IMR-90 (cell line): ENCODE measurements at regions not wholly inside any gene's neighbourhood (a gene's known extent, or its start where the extent isn't known, plus 50 kb on each side); places are given as distances from the start of the nearest gene placed in this dataset.

Source experiments
- BHLHE40 ChIP-seq: fragments of 150-350 bp; IDR thresholded peaks from 2 replicates; pipeline ENCODE4 v1.6.1; 2016; ENCODE audit warnings: mild to moderate bottlenecking, low read depth, low read length
- CEBPB ChIP-seq: IDR thresholded peaks from 2 replicates; pipeline ENCODE4 v1.6.1; 2012; ENCODE audit warnings: low read depth, low read length, improper control_type of control experiment
- CTCF ChIP-seq: conservative IDR thresholded peaks from 2 replicates; pipeline ENCODE4 v1.5.1; 2012; ENCODE audit warnings: mild to moderate bottlenecking, low read depth, low read length, improper control_type of control experiment
- FOS ChIP-seq: fragments of 150-350 bp; IDR thresholded peaks from 2 replicates; pipeline ENCODE4 v1.6.1; 2016; ENCODE audit warnings: low read depth, low read length
- MAFK ChIP-seq: IDR thresholded peaks from 2 replicates; pipeline ENCODE4 v1.6.1; 2012; ENCODE audit warnings: low read depth, low read length, improper control_type of control experiment
- MAZ ChIP-seq: IDR thresholded peaks from 2 replicates; pipeline ENCODE4 v1.6.1; 2012; ENCODE audit warnings: low read depth, mild to moderate bottlenecking, low read length, improper control_type of control experiment, moderate library complexity, borderline replicate concordance
- MXI1 ChIP-seq: IDR thresholded peaks from 2 replicates; pipeline ENCODE4 v1.6.1; 2012; ENCODE audit warnings: low read depth, mild to moderate bottlenecking, low read length, moderate library complexity, borderline replicate concordance
- POLR2A ChIP-seq: IDR thresholded peaks from 2 replicates; pipeline ENCODE4 v1.6.1; 2012; ENCODE audit warnings: mild to moderate bottlenecking, low read depth, low read length
- RAD21 ChIP-seq: IDR thresholded peaks from 2 replicates; pipeline ENCODE4 v1.6.1; 2012; ENCODE audit warnings: low read length, improper control_type of control experiment
- RCOR1 ChIP-seq: IDR thresholded peaks from 2 replicates; pipeline ENCODE4 v1.6.1; 2012; ENCODE audit warnings: mild to moderate bottlenecking, low read length, improper control_type of control experiment; ENCODE audit not compliant: insufficient replicate concordance
- RFX5 ChIP-seq: IDR thresholded peaks from 2 replicates; pipeline ENCODE4 v1.8.0; 2012; ENCODE audit warnings: low read depth, mild to moderate bottlenecking, low read length, moderate library complexity
- USF2 ChIP-seq: fragments of 150-350 bp; IDR thresholded peaks from 2 replicates; pipeline ENCODE4 v1.6.1; 2017; ENCODE audit warnings: mild to moderate bottlenecking, antibody characterized with exemption, low read length, low read depth
- TF ChIP-seq, protein P1 (sequence below): fragments of 150-350 bp; IDR thresholded peaks from 2 replicates; pipeline ENCODE4 v1.6.1; 2016; ENCODE audit warnings: low read depth, mild to moderate bottlenecking, low read length, moderate library complexity, borderline replicate concordance

- no peak for TF ChIP-seq POLR2A
- TF ChIP-seq CTCF = no peak
- TF ChIP-seq RFX5 = no peak
- no peak for TF ChIP-seq FOS
- no peak for TF ChIP-seq RAD21
- no peak for TF ChIP-seq BHLHE40
- TF ChIP-seq USF2 = no peak
- TF ChIP-seq RCOR1 = no peak
- TF ChIP-seq CEBPB = no peak
- TF ChIP-seq MAFK = no peak
- no peak for TF ChIP-seq MAZ
- no peak for TF ChIP-seq MXI1
- TF ChIP-seq, protein P1, sequence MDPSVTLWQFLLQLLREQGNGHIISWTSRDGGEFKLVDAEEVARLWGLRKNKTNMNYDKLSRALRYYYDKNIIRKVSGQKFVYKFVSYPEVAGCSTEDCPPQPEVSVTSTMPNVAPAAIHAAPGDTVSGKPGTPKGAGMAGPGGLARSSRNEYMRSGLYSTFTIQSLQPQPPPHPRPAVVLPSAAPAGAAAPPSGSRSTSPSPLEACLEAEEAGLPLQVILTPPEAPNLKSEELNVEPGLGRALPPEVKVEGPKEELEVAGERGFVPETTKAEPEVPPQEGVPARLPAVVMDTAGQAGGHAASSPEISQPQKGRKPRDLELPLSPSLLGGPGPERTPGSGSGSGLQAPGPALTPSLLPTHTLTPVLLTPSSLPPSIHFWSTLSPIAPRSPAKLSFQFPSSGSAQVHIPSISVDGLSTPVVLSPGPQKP = no peak
These were observed 212.6 kb upstream of the PARD3B start for GRCh38 chr2:204332706-204333105.
